ENCODE measurements at regions not wholly inside any gene's neighbourhood (a gene's known extent, or its start where the extent isn't known, plus 50 kb on each side); places are given as distances from the start of the nearest gene placed in this dataset.

DNA sequence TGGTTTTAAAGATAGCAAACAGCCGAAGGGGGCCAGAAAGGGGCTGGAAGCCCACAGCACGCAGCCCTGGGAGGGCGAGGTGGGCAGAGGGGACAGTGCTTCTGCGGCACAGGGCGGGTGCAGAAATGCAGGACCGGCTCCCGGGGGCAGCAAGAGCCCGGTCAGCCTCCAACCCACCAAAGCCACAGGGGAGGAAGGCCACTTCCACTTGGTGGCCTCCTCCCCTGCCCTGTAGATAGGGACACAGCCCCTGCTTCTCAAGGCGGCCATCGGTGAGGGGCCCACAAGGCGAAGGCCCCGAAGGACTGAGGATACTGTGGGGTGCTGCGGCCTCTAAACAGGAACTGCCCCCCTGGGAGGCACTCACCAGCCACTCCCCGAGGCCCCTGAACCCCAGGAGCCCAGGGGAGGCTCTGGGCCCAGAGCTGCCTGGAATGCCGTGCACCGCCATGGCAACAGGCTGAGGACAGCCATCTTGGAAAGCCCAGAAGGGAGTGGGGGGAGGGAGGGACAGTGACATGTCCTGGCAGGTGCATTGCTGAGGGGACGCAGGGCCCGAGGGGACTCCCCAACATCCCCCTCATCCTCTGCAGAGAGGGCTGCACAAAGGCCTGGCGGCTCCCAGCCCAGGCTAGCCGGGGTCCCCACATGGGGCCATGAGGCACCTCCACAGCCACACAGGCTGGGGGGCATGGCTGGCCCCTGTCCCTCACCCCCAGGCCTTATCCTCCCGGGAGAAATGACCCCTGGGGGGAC lies 114.7 kb downstream of the NCOR2 start:
- ChIA-PET POLR2A (no interaction called here), CTCF (no interaction called here)
- DNase-seq (ENCODE audit: extremely low spot score), result no peak
- no peak for TF ChIP-seq SP1 (IDR thresholded peaks at IDR 0.05)
- no peak for TF ChIP-seq BHLHE40 (IDR thresholded peaks at IDR 0.05; ENCODE audit: borderline replicate concordance)

DNA sequence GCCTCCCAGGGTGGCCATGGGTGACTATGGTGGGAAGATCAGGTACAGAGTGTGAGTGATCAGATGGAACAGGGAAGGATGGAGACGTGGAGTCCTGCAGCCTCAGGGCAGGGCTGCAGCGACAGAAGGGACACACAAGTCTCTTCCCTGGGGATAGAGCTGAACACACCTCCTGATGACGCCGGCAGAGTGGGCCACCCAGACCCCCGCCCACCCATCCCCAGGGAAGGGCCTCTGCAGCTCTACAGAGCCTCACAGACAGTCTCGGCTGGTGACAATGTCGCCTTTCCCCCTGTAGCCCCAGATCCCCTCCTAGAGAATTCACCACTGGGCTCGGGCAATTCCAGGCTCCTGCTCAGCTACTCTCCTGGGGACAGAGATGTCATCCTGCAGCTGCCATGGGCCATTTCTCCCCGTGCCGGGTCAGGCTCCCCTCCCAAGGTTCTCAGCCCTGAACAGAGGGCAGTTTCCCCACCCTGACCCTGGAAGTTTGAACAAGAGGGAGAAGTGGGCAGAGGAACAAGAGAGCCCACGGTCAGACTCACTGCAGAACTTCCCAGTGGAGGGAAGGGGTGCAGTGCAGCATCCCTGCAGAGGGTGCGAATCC lies 115.7 kb downstream of the NCOR2 start:
- ChIA-PET POLR2A (no interaction called here), CTCF (no interaction called here)
- TF ChIP-seq LEF1 (IDR thresholded peaks at IDR 0.05; ENCODE audit: borderline replicate concordance) (no peak), TARDBP (IDR thresholded peaks at IDR 0.05) (no peak), SUZ12 (IDR thresholded peaks at IDR 0.05) (no peak), NFRKB (IDR thresholded peaks at IDR 0.05) (no peak), FOXM1 (IDR thresholded peaks at IDR 0.05; ENCODE audit: borderline replicate concordance) (no peak), PKNOX1 (IDR thresholded peaks at IDR 0.05) (no peak), FOXA1 (IDR thresholded peaks at IDR 0.05) (no peak), HDGF (IDR thresholded peaks at IDR 0.05; ENCODE audit: borderline replicate concordance) (no peak), L3MBTL2 (conservative IDR thresholded peaks at IDR 0.05) (no peak), CTBP1 (IDR thresholded peaks at IDR 0.05; ENCODE audit: borderline replicate concordance) (no peak), SP1 (IDR thresholded peaks at IDR 0.05) (no peak)
- DNase-seq (ENCODE audit: extremely low spot score), result no peak

- ChIA-PET CTCF (no interaction called here), POLR2A (no interaction called here)
- TF ChIP-seq BHLHE40 (IDR thresholded peaks at IDR 0.05; ENCODE audit: borderline replicate concordance) (no peak), PKNOX1 (IDR thresholded peaks at IDR 0.05) (no peak), LEF1 (IDR thresholded peaks at IDR 0.05; ENCODE audit: borderline replicate concordance) (no peak), SP1 (IDR thresholded peaks at IDR 0.05) (no peak), L3MBTL2 (conservative IDR thresholded peaks at IDR 0.05) (no peak), ARNT (IDR thresholded peaks at IDR 0.05) (no peak), TARDBP (IDR thresholded peaks at IDR 0.05) (no peak), NFRKB (IDR thresholded peaks at IDR 0.05) (no peak)
- no peak for DNase-seq (ENCODE audit: extremely low spot score)
Measured at GRCh38 chr12:124451016-124451415, 116.4 kb downstream of the NCOR2 start.

DNA sequence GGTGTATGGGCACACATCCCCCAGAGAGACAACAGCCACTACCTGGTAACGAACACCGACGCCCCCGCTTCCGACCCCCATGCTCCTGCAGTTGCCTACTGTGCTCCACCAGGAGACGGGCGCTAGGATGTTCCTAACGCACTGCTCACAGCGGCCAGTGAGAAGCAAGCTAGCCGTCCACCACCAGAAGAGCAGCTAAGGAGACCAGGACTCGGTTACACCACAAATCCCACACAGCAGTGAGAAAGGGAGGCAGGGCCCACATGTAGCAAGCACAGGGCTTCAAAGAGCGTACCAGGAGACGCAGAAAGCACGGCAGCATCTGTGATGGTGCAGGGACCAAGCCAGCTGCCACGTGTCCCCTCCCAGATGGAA lies 117.0 kb downstream of the NCOR2 start:
- DNase-seq (ENCODE audit: extremely low spot score), result no peak
- TF ChIP-seq FOXA1 (IDR thresholded peaks at IDR 0.05) (no peak), CTBP1 (IDR thresholded peaks at IDR 0.05; ENCODE audit: borderline replicate concordance) (no peak), PKNOX1 (IDR thresholded peaks at IDR 0.05) (no peak), TARDBP (IDR thresholded peaks at IDR 0.05) (no peak), ELF4 (IDR thresholded peaks at IDR 0.05) (no peak), SUZ12 (IDR thresholded peaks at IDR 0.05) (no peak), ZNF384 (IDR thresholded peaks at IDR 0.05) (no peak), FOXM1 (IDR thresholded peaks at IDR 0.05; ENCODE audit: borderline replicate concordance) (no peak), SP1 (IDR thresholded peaks at IDR 0.05) (no peak)
- ChIA-PET POLR2A (no interaction called here), CTCF (no interaction called here)

GRCh38 chr12:124449623-124450375 lies 117.6 kb downstream of the NCOR2 start:
- no peak for DNase-seq (ENCODE audit: extremely low spot score)
- ChIA-PET POLR2A (no interaction called here), CTCF (no interaction called here)
- TF ChIP-seq ELF4 (IDR thresholded peaks at IDR 0.05), result no peak
- TF ChIP-seq SUZ12 (IDR thresholded peaks at IDR 0.05), result no peak
- no peak for TF ChIP-seq FOXM1 (IDR thresholded peaks at IDR 0.05; ENCODE audit: borderline replicate concordance)

DNA sequence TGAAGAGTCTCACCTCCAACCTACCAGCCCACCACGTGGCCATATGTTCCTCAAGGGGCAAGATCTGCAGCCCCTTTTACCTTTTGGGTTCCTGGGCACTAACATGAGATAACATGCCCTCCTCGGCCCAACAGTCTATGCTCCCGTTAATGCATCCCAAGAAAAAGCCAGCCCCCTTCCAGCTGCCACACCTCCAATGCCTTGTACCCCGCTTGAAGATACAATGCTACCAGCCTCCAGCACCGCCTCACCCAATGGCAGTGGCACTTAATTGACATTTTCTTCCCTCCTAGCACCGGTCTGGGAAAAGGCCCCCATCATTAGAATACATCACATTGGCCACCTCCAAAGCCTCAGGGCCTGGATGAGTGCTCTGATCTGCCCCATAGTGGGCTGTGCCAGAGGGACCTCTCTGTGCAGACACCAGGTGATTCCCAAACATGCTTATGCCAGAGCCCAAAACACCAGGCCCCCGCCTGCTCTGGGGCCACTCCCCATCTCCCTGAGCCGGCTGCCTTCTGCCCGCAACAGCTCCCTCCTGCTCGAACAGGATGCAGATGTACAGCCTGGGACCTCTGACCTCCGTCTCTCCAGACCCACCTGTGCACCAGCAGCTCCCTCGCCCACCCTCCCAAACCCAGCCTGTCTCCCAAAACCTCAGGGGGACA lies 118.3 kb downstream of the NCOR2 start:
- TF ChIP-seq ARNT (IDR thresholded peaks at IDR 0.05), result no peak
- no peak for TF ChIP-seq ZNF384 (IDR thresholded peaks at IDR 0.05)
- no peak for TF ChIP-seq FOXM1 (IDR thresholded peaks at IDR 0.05; ENCODE audit: borderline replicate concordance)
- no peak for TF ChIP-seq SUZ12 (IDR thresholded peaks at IDR 0.05)
- TF ChIP-seq LEF1 (IDR thresholded peaks at IDR 0.05; ENCODE audit: borderline replicate concordance), result no peak
- CTCF ChIA-PET, result no interaction called here
- POLR2A ChIA-PET, result no interaction called here
- no peak for DNase-seq (ENCODE audit: extremely low spot score)
